ENCODE measurements at regions not wholly inside any gene's neighbourhood (a gene's known extent, or its start where the extent isn't known, plus 50 kb on each side); places are given as distances from the start of the nearest gene placed in this dataset.

GRCh38 chr6:80442366-80442765, 335.9 kb downstream of the BCKDHB start:
- H3K4me3 ChIP-seq (ENCODE audit: low read depth, low read length): no peak overlapping the region
- TF ChIP-seq MYC (IDR thresholded peaks at IDR 0.05; ENCODE audit: low read depth, low read length): no peak
- no peak for TF ChIP-seq MAX (IDR thresholded peaks at IDR 0.05; ENCODE audit: low read depth, low read length)
- TF ChIP-seq CTCF (IDR thresholded peaks at IDR 0.05; ENCODE audit: low read depth, low read length): no peak
- DNase-seq (ENCODE audit: low read depth): no peak

- no peak overlapping the region for H3K4me3 ChIP-seq (ENCODE audit: low read depth, low read length)
- no peak for DNase-seq (ENCODE audit: low read depth)
- TF ChIP-seq POLR2A (IDR thresholded peaks at IDR 0.05; ENCODE audit: extremely low read depth, insufficient read length) (no peak), MYC (IDR thresholded peaks at IDR 0.05; ENCODE audit: low read depth, low read length) (no peak), CTCF (IDR thresholded peaks at IDR 0.05; ENCODE audit: low read depth, low read length) (no peak), MAX (IDR thresholded peaks at IDR 0.05; ENCODE audit: low read depth, low read length) (no peak)
These were observed 334.7 kb downstream of the BCKDHB start for GRCh38 chr6:80441131-80441530.

- no peak for DNase-seq (ENCODE audit: low read depth)
- no peak overlapping the region for H3K4me3 ChIP-seq (ENCODE audit: low read depth, low read length)
- TF ChIP-seq MYC (IDR thresholded peaks at IDR 0.05; ENCODE audit: low read depth, low read length) (no peak), POLR2A (IDR thresholded peaks at IDR 0.05; ENCODE audit: extremely low read depth, insufficient read length) (no peak), CTCF (IDR thresholded peaks at IDR 0.05; ENCODE audit: low read depth, low read length) (no peak), MAX (IDR thresholded peaks at IDR 0.05; ENCODE audit: low read depth, low read length) (no peak)
These were observed 334.1 kb downstream of the BCKDHB start for GRCh38 chr6:80440496-80441115.

- no peak for DNase-seq (ENCODE audit: low read depth)
- H3K4me3 ChIP-seq (ENCODE audit: low read depth, low read length): no peak overlapping the region
- TF ChIP-seq CTCF (IDR thresholded peaks at IDR 0.05; ENCODE audit: low read depth, low read length) (no peak), MYC (IDR thresholded peaks at IDR 0.05; ENCODE audit: low read depth, low read length) (no peak), MAX (IDR thresholded peaks at IDR 0.05; ENCODE audit: low read depth, low read length) (no peak), POLR2A (IDR thresholded peaks at IDR 0.05; ENCODE audit: extremely low read depth, insufficient read length) (no peak)
These were observed 333.4 kb downstream of the BCKDHB start for GRCh38 chr6:80439721-80440470.

GRCh38 chr6:80438772-80439171, 332.3 kb downstream of the BCKDHB start:
- no peak for DNase-seq (ENCODE audit: low read depth)
- no peak overlapping the region for H3K4me3 ChIP-seq (ENCODE audit: low read depth, low read length)
- TF ChIP-seq MAX (IDR thresholded peaks at IDR 0.05; ENCODE audit: low read depth, low read length) (no peak), MYC (IDR thresholded peaks at IDR 0.05; ENCODE audit: low read depth, low read length) (no peak), CTCF (IDR thresholded peaks at IDR 0.05; ENCODE audit: low read depth, low read length) (no peak), POLR2A (IDR thresholded peaks at IDR 0.05; ENCODE audit: extremely low read depth, insufficient read length) (no peak)

All from NB4 (cell line).